HepG2 (cell line): ENCODE measurements at regions not wholly inside any gene's neighbourhood (a gene's known extent, or its start where the extent isn't known, plus 50 kb on each side); places are given as distances from the start of the nearest gene placed in this dataset.

Source experiments
- ATAC-seq: fragments of 200-7000 bp; cut with Tn5 transposase; 3 replicates; pipeline ENCODE4 v1.9.1; 2020; ENCODE audit warnings: mild to moderate bottlenecking, moderate library complexity
- BruUV-seq: library from RNA; stranded (reverse); fragments of 400-500 nt; replicated peaks from 2 replicates; lab custom pipeline; 2021; lab: Mats Ljungman, UMichigan
- CTCF ChIA-PET: fragments of 300-600 bp; formaldehyde crosslinking; extraction: SDS; loops from one replicate; lab custom pipeline; 2021; ENCODE audit warnings: low total read pairs, inconsistent platforms, low intra/inter-chr PET ratio; lab: Yijun Ruan, JAX
- POLR2A ChIA-PET: fragments of 350-600 bp; sonication (Branson Sonifier 250); formaldehyde crosslinking; loops from one replicate; lab custom pipeline; 2020; ENCODE audit warnings: antibody characterized with exemption, inconsistent platforms; lab: Yijun Ruan, JAX
- DNase-seq: peaks from one replicate; pipeline ENCODE4 v3.0.0-alpha.2; 2015; ENCODE audit warnings: low spot score
- FAIRE-seq: peaks from 3 replicates; lab custom pipeline; 2011; peaks lifted over from hg19 to GRCh38; lab: Jason Lieb, UNC
- H2AFZ ChIP-seq: one replicate; pipeline ENCODE4 v1.6.1; 2011; ENCODE audit warnings: low read length, inconsistent platforms
- H3K27ac ChIP-seq: fragments of 300-600 bp; 3 replicates; pipeline ENCODE4 v1.8.0; 2011; ENCODE audit warnings: mixed run types, mild to moderate bottlenecking, mixed read lengths, low read length, inconsistent platforms; ENCODE audit not compliant: insufficient read depth; ENCODE audit errors: extremely low read length
- H3K27me3 ChIP-seq, 2 experiments: fragments of 200-600 bp in 1 of 2; 2 replicates in 1 of 2; 3 replicates in 1 of 2; pipeline versions ENCODE4 v1.6.0 to v1.8.0; 2011; ENCODE audit warnings: low read length in 2 of 2, mild to moderate bottlenecking in 2 of 2, moderate library complexity in 2 of 2, inconsistent platforms in 1 of 2; ENCODE audit not compliant: insufficient read depth in 2 of 2, control insufficient read depth in 1 of 2
- H3K36me3 ChIP-seq, 2 experiments: fragments of 200-600 bp in 1 of 2; replicated peaks in 1 of 2; 2 replicates in 1 of 2; 3 replicates in 1 of 2; pipeline versions ENCODE4 v1.5.1 to v1.8.0; 2011; ENCODE audit warnings: low read length in 2 of 2, inconsistent platforms in 1 of 2; ENCODE audit not compliant: insufficient read depth in 2 of 2, control insufficient read depth in 1 of 2
- H3K4me1 ChIP-seq: 2 replicates; pipeline ENCODE4 v1.5.1; 2012; ENCODE audit warnings: low read length, inconsistent platforms; ENCODE audit not compliant: insufficient read depth
- H3K4me2 ChIP-seq: 2 replicates; pipeline ENCODE4 v1.6.0; 2011; ENCODE audit warnings: low read depth, low read length, inconsistent platforms
- H3K4me3 ChIP-seq, 3 experiments: fragments of 200-600 bp in 1 of 3; sonication (generic), shearing (Covaris generic) in 1 of 3; replicated peaks in 1 of 3; 2 replicates each; pipeline ENCODE4 v1.5.1; 2011 to 2016; ENCODE audit warnings: low read length in 3 of 3, inconsistent platforms in 2 of 3, low read depth in 2 of 3, mild to moderate bottlenecking in 2 of 3, control low read depth in 1 of 3, mixed read lengths in 1 of 3; ENCODE audit not compliant: insufficient read depth in 1 of 3
- H3K79me2 ChIP-seq: one replicate; pipeline ENCODE4 v1.6.1; 2011; ENCODE audit warnings: low read length, inconsistent platforms; ENCODE audit not compliant: insufficient read depth
- H3K9ac ChIP-seq: 2 replicates; pipeline ENCODE4 v1.6.0; 2011; ENCODE audit warnings: mild to moderate bottlenecking, low read depth, low read length, inconsistent platforms; ENCODE audit not compliant: insufficient read depth
- H3K9me3 ChIP-seq: 2 replicates; pipeline ENCODE4 v1.5.1; 2012; ENCODE audit warnings: mild to moderate bottlenecking, low read length
- H4K20me1 ChIP-seq: 2 replicates; pipeline ENCODE4 v1.6.0; 2011; ENCODE audit warnings: inconsistent platforms, mild to moderate bottlenecking, low read length, moderate library complexity; ENCODE audit not compliant: insufficient read depth
- JDP2 ChIP-seq: sonication (generic); formaldehyde crosslinking; IDR thresholded peaks from 2 replicates; pipeline ENCODE4 v1.8.1; 2022; ENCODE audit warnings: missing genetic modification reagents, borderline replicate concordance
- KAT2B ChIP-seq: fragments of 150-350 bp; IDR thresholded peaks from 2 replicates; pipeline ENCODE4 v1.6.1; 2014; ENCODE audit warnings: low read depth, low read length, borderline replicate concordance
- MIER3 ChIP-seq: IDR thresholded peaks from 2 replicates; pipeline ENCODE4 v1.6.1; 2016; ENCODE audit warnings: missing compliant biosample characterization, borderline replicate concordance
- MYC ChIP-seq: sonication (generic); formaldehyde crosslinking; IDR thresholded peaks from 2 replicates; pipeline ENCODE4 v1.9.0; 2021; ENCODE audit warnings: missing genetic modification reagents, borderline replicate concordance
- NR2F6 ChIP-seq, 2 experiments: IDR thresholded peaks; 2 replicates each; pipeline ENCODE4 v1.6.1; 2016; ENCODE audit warnings: antibody characterized with exemption in 1 of 2, mild to moderate bottlenecking in 1 of 2
- RXRA ChIP-seq: sonication (generic); formaldehyde crosslinking; IDR thresholded peaks from 2 replicates; pipeline ENCODE4 v1.5.1; 2020; ENCODE audit warnings: missing genetic modification reagents
- SP140L ChIP-seq: sonication (generic); formaldehyde crosslinking; IDR thresholded peaks from 2 replicates; pipeline ENCODE4 v1.4.0; 2020; ENCODE audit warnings: missing genetic modification reagents, borderline replicate concordance
- TEAD2 ChIP-seq: sonication (generic); formaldehyde crosslinking; IDR thresholded peaks from 2 replicates; pipeline ENCODE4 v1.9.0; 2021; ENCODE audit warnings: missing genetic modification reagents
- ZMAT3 ChIP-seq: sonication (generic); formaldehyde crosslinking; conservative IDR thresholded peaks from 2 replicates; pipeline ENCODE4 v1.7.0; 2021; ENCODE audit warnings: missing genetic modification reagents
- ZNF225 ChIP-seq: sonication (generic); formaldehyde crosslinking; IDR thresholded peaks from 2 replicates; pipeline ENCODE4 v1.4.0; 2020; ENCODE audit warnings: mild to moderate bottlenecking, missing genetic modification reagents
- ZNF451 ChIP-seq: sonication (generic); formaldehyde crosslinking; IDR thresholded peaks from 2 replicates; pipeline ENCODE4 v1.5.0; 2020; ENCODE audit warnings: mild to moderate bottlenecking, missing genetic modification reagents
- ZNF468 ChIP-seq: sonication (generic); formaldehyde crosslinking; IDR thresholded peaks from 2 replicates; pipeline ENCODE4 v1.8.0; 2022; ENCODE audit warnings: mild to moderate bottlenecking, moderate library complexity, missing genetic modification reagents
- ZNF616 ChIP-seq: sonication (generic); formaldehyde crosslinking; IDR thresholded peaks from 2 replicates; pipeline ENCODE4 v1.5.0; 2020; ENCODE audit warnings: low read depth, mild to moderate bottlenecking, missing genetic modification reagents
- WGBS: methylation state at CpG from one replicate; pipeline ENCODE4 v1.1.6; 2017; ENCODE audit warnings: low lambda C conversion rate; 5-methylcytosine and 5-hydroxymethylcytosine counted together
- in situ Hi-C: cut with HindIII; loops from 2 replicates; pipeline ENCODE4 v1.10.0; 2017; ENCODE audit warnings: low pct_unique_long_range_greater_than_20kb; ENCODE audit not compliant: extremely low pct_ligation_motif_present
- intact Hi-C: fragments of 100-400 bp; cut with micrococcal nuclease; formaldehyde crosslinking; loops from one replicate; pipeline ENCODE4 v1.10.0; 2022; ENCODE audit not compliant: unreplicated experiment
- TF ChIP-seq, protein P1 (sequence below): sonication (generic); formaldehyde crosslinking; IDR thresholded peaks from 2 replicates; pipeline ENCODE4 v1.4.0; 2020; ENCODE audit warnings: missing genetic modification reagents
- TF ChIP-seq, protein P2 (sequence below): sonication (generic); formaldehyde crosslinking; IDR thresholded peaks from 2 replicates; pipeline ENCODE4 v1.8.0; 2022; ENCODE audit warnings: mild to moderate bottlenecking, missing genetic modification reagents, moderate library complexity
- TF ChIP-seq, protein P3 (sequence below): sonication (generic); formaldehyde crosslinking; IDR thresholded peaks from 2 replicates; pipeline ENCODE4 v1.4.0; 2020; ENCODE audit warnings: missing genetic modification reagents, borderline replicate concordance

DNA sequence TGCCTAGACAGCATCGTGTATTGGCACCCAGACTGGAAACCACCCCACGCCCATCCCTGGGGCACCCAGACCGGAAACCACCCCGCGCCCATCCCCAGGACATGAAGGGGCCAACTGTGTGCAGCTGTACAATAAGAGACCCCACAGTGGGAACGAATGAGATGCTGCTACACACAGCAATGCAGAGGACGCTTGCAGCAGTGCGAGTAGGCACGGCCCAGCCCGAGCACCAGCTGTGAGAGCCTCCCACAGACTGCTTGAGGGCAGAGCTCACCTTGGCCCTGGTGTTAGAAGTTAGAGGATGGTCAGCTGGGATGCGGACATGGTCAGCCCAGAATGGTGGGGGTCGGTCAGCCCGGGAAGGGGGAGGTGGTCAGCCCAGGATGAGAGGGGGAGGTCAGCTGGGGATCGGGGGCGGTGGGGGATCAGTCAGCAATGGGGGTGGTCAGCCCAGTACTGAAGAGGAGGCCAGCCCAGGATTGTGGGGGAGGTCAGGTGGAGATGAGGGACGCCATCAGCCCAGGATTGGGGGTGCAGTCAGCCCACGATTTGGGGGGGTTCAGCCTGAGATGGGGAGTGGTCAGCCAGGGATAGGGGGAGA is 340.0 kb downstream of the C16orf95 start (continued):
- TF ChIP-seq, protein P1, sequence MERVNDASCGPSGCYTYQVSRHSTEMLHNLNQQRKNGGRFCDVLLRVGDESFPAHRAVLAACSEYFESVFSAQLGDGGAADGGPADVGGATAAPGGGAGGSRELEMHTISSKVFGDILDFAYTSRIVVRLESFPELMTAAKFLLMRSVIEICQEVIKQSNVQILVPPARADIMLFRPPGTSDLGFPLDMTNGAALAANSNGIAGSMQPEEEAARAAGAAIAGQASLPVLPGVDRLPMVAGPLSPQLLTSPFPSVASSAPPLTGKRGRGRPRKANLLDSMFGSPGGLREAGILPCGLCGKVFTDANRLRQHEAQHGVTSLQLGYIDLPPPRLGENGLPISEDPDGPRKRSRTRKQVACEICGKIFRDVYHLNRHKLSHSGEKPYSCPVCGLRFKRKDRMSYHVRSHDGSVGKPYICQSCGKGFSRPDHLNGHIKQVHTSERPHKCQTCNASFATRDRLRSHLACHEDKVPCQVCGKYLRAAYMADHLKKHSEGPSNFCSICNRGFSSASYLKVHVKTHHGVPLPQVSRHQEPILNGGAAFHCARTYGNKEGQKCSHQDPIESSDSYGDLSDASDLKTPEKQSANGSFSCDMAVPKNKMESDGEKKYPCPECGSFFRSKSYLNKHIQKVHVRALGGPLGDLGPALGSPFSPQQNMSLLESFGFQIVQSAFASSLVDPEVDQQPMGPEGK (CRISPR knock-in tag), result no peak
- TF ChIP-seq RXRA, result no peak
- no peak for TF ChIP-seq NR2F6 (IDR thresholded peaks at IDR 0.05)
- no peak for TF ChIP-seq NR2F6 (CRISPR knock-in tag; IDR thresholded peaks at IDR 0.05)
- TF ChIP-seq, all 625 proteins: peak for 0

DNA sequence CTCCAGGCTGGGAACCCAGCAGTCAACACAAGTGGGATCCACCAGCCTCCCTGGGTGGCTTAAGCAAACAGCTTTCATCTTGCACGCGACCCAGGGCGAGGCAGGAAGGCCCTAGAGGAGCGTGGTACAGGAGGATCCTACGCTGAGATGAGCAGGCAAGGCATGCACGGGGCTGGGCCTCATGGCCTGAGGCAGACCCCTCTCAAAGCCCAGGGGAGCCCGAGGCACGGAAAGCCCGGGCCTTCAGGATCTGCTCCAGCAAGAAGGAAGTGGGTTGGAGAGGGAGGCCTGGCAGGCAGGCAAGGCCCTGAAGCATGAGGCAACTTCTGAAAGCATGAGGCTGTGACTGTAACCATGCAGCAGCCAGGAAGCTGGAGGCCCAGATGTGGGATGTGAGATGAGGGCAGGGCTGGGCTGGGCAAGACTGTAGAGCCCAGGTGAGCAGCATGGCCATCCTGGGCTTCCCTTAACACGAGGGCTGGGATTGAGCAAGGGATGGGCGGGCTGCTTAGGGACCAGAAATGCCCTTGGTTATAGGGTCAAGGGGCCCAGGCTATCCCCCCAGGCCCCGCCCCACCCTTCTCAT is 338.7 kb downstream of the C16orf95 start:
- FAIRE-seq (no peak), DNase-seq (no peak), ATAC-seq (no peak)
- Histone ChIP-seq H3K27ac (no peak overlapping the region), H3K9ac (no peak overlapping the region), H3K4me1 (no peaks in the 10 kb centered on the region), H3K4me2 (no peak overlapping the region), H3K4me3 (no peak overlapping the region), H3K27me3 (peaks cover 2 to 4% of the 10 kb centered on the region in 2 experiments; a peak in 1 of 5 replicates), H4K20me1 (no peaks in the 10 kb centered on the region), H3K36me3 (no peaks in the 10 kb centered on the region), H2AFZ (no peak overlapping the region), H3K79me2 (no peaks in the 10 kb centered on the region), H3K9me3 (no peaks in the 10 kb centered on the region)
- TF ChIP-seq, protein P2, sequence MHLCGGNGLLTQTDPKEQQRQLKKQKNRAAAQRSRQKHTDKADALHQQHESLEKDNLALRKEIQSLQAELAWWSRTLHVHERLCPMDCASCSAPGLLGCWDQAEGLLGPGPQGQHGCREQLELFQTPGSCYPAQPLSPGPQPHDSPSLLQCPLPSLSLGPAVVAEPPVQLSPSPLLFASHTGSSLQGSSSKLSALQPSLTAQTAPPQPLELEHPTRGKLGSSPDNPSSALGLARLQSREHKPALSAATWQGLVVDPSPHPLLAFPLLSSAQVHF (CRISPR knock-in tag), result no peak
- TF ChIP-seq, protein P3, sequence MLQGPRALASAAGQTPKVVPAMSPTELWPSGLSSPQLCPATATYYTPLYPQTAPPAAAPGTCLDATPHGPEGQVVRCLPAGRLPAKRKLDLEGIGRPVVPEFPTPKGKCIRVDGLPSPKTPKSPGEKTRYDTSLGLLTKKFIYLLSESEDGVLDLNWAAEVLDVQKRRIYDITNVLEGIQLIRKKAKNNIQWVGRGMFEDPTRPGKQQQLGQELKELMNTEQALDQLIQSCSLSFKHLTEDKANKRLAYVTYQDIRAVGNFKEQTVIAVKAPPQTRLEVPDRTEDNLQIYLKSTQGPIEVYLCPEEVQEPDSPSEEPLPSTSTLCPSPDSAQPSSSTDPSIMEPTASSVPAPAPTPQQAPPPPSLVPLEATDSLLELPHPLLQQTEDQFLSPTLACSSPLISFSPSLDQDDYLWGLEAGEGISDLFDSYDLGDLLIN (CRISPR knock-in tag), result no peak
- no peak for TF ChIP-seq JDP2
- TF ChIP-seq ZNF225, result no peak
- no peak for TF ChIP-seq KAT2B
- TF ChIP-seq ZNF451 (CRISPR knock-in tag), result no peak
- no peak for TF ChIP-seq ZMAT3 (CRISPR knock-in tag)
- TF ChIP-seq MIER3 (CRISPR knock-in tag), result no peak
- TF ChIP-seq SP140L, result no peak
- no peak for TF ChIP-seq MYC (CRISPR knock-in tag)
- TF ChIP-seq ZNF468 (CRISPR knock-in tag), result no peak
- TF ChIP-seq ZNF616 (CRISPR knock-in tag), result no peak
- no peak for TF ChIP-seq TEAD2
- in situ Hi-C loops, result no loop called here
- BruUV-seq, result no TSS peak
- POLR2A ChIA-PET, result no interaction called here
- WGBS, result 30% methylated on average over 12 of the region's 12 CpGs
- intact Hi-C loops, result no loop called here
- CTCF ChIA-PET, result no interaction called here
